Loucy (cell line): ENCODE measurements at regions not wholly inside any gene's neighbourhood (a gene's known extent, or its start where the extent isn't known, plus 50 kb on each side); places are given as distances from the start of the nearest gene placed in this dataset.

Experiments used
- CTCF ChIP-seq: fragments of 200-600 bp; sonication (generic); conservative IDR thresholded peaks from 2 replicates; pipeline ENCODE4 v1.5.1; 2014; ENCODE audit warnings: mild to moderate bottlenecking, antibody characterized with exemption, low read length
- EZH2phosphoT487 ChIP-seq: fragments of 200-600 bp; IDR thresholded peaks from 2 replicates; pipeline ENCODE4 v1.6.1; 2018; ENCODE audit warnings: antibody characterized with exemption, mild to moderate bottlenecking, moderate library complexity, borderline replicate concordance

- no peak for TF ChIP-seq CTCF
- TF ChIP-seq EZH2phosphoT487 = no peak
Measured at GRCh38 chr10:4240608-4241197, 455.7 kb upstream of the KLF6 start.
